Activated naive CD4-positive, alpha-beta T cell treated with anti-CD3 and anti-CD28 coated beads for 36 hours (primary cell): ENCODE measurements at regions not wholly inside any gene's neighbourhood (a gene's known extent, or its start where the extent isn't known, plus 50 kb on each side); places are given as distances from the start of the nearest gene placed in this dataset.
A peak's percentile ranks its signal among the peaks of the same experiment; 100 is the strongest.
"Not testable (repeated sequence)": the region's sequence is repeated elsewhere in the genome, so short reads cannot be mapped to it uniquely, and the experiment has no call there.

Experiments
- CTCF ChIA-PET: fragments of 350-600 bp; sonication (Branson Sonifier 250); formaldehyde crosslinking; loops from one replicate; lab custom pipeline; 2021; ENCODE audit warnings: antibody characterized with exemption; lab: Charles Lee
- DNase-seq: peaks from one replicate; pipeline ENCODE4 v3.0.0-alpha.2; 2020
- H3K27ac Mint-ChIP-seq: one replicate; pipeline ENCODE4 v1.8.0; 2021; ENCODE audit warnings: mild to moderate bottlenecking, mixed read lengths
- H3K27me3 Mint-ChIP-seq: one replicate; pipeline ENCODE4 v1.8.0; 2021; ENCODE audit warnings: low read depth, mixed read lengths
- H3K36me3 Mint-ChIP-seq: one replicate; pipeline ENCODE4 v1.8.0; 2021; ENCODE audit warnings: low read depth, mixed read lengths
- H3K4me1 Mint-ChIP-seq: one replicate; pipeline ENCODE4 v1.8.0; 2021; ENCODE audit warnings: low read depth, mixed read lengths
- H3K4me3 Mint-ChIP-seq: one replicate; pipeline ENCODE4 v1.8.0; 2021; ENCODE audit warnings: mild to moderate bottlenecking, moderate library complexity, mixed read lengths
- H3K9me3 Mint-ChIP-seq: one replicate; pipeline ENCODE4 v1.8.0; 2021; ENCODE audit warnings: mixed read lengths
- intact Hi-C: fragments of 100-400 bp; cut with micrococcal nuclease; formaldehyde crosslinking; loops from one replicate; pipeline ENCODE4 v1.15.1; 2023

DNA sequence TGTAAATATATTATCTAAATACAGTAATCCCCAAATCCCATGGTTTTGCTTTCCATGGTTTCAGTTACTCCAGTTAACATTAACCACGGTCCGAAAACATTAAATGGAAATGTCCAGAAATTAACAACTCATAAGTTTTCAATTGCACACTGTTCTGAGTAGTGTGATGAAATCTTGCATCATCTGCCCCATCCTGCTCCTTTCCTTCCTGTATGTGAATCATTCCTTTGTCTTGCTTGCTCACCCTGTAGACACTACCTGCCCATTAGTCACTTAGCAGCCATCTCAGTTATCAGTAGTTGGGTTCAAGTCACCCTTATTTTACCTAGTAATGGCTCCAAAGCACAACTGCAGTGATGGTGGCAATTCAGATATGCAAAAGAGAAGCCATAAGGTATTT lies 1568.5 kb upstream of the WWC1 start:
- peaks cover 15% of the 10 kb centered on the region for H3K9me3 Mint-ChIP-seq
- peaks cover 4% of the 10 kb centered on the region for H3K4me1 Mint-ChIP-seq
- intact Hi-C loops, result no loop called here

DNA sequence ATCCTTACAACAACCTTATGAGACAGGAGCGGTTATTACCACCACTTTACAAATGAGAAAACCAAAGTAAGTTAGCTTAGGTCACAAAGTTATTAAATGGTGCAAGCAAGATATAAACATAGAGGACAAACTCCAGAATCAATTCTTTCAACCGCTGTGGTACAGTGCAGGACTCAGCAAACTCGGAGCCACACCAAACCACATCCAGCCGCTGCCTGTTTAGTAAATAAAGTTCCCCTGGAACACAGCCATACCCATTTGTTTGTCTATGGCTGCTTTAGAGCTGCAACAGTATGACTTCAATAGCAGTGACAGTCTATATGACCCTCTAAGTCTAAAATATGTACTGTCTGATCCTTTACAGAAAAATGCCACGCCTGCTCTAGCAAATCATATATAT lies 1567.2 kb upstream of the WWC1 start:
- CTCF ChIA-PET, result no interaction called here
- peaks cover 4% of the 10 kb centered on the region for H3K4me1 Mint-ChIP-seq

More for the DNA sequence above, 1568.5 kb upstream of the WWC1 start:
- H3K36me3 Mint-ChIP-seq, result no peaks in the 10 kb centered on the region
- CTCF ChIA-PET, result no interaction called here
- H3K27ac Mint-ChIP-seq, result peak overlapping the region; percentile 11
- peak; percentile 14 for DNase-seq
- no peak overlapping the region for H3K4me3 Mint-ChIP-seq
- H3K27me3 Mint-ChIP-seq, result no peaks in the 10 kb centered on the region

DNA sequence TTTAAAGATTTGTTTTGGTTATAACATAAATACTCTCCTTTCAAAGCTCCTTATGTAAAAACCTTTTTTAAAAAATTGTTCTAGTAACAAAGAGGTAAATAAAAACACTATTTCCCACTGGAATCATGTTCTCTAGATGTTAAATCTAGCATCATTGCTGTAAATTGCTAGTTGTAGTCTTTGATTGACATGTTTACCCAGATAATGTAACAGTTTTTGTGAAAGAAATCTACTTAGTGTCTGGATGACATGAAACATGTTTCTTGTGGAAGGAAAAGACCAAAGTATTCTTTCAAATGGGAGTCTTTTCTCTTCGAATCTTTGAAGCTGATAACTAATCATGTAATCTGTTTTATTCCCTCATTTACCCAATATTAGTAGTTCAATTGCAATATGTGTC lies 1565.9 kb upstream of the WWC1 start:
- intact Hi-C loops, result no loop called here
- CTCF ChIA-PET, result no interaction called here
- H3K9me3 Mint-ChIP-seq, result peaks cover 11% of the 10 kb centered on the region
- peaks cover 4% of the 10 kb centered on the region for H3K4me1 Mint-ChIP-seq
- no peak overlapping the region for H3K4me3 Mint-ChIP-seq
- H3K36me3 Mint-ChIP-seq, result no peaks in the 10 kb centered on the region
- no peak for DNase-seq
- H3K27ac Mint-ChIP-seq, result no peak overlapping the region
- H3K27me3 Mint-ChIP-seq, result no peaks in the 10 kb centered on the region

More for the DNA sequence above, 1567.2 kb upstream of the WWC1 start:
- Mint-ChIP-seq H3K27me3 (no peaks in the 10 kb centered on the region), H3K9me3 (peaks cover 15% of the 10 kb centered on the region), H3K36me3 (no peaks in the 10 kb centered on the region), H3K4me3 (no peak overlapping the region), H3K27ac (no peak overlapping the region)
- no peak for DNase-seq
- intact Hi-C loops, result no loop called here

DNA sequence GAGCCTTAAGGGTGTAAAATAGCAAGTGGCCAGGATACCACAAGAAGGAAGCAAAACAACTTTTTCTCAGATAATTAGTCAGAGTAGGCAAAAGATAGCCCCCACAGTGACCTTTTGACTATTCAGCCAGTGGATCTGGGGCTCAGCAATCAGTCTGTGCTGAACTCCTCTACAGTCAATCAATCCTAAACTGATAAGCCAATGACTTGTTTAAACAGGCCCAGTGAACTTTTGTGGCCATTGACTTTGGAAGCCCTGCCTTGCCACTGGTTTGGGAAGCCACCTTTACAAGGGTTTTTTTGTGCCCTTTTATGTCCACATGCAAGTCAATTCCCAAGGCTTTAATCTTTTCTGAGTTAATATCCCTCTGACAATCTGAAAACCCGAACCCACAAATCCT lies 1565.0 kb upstream of the WWC1 start:
- H3K4me1 Mint-ChIP-seq, result peaks cover 4% of the 10 kb centered on the region
- intact Hi-C loops, result no loop called here
- H3K27ac Mint-ChIP-seq, result no peak overlapping the region
- H3K9me3 Mint-ChIP-seq, result peaks cover 5% of the 10 kb centered on the region
- no peak overlapping the region for H3K4me3 Mint-ChIP-seq
- DNase-seq, result no peak
- no peaks in the 10 kb centered on the region for H3K36me3 Mint-ChIP-seq
- no peaks in the 10 kb centered on the region for H3K27me3 Mint-ChIP-seq
- CTCF ChIA-PET, result no interaction called here

DNA sequence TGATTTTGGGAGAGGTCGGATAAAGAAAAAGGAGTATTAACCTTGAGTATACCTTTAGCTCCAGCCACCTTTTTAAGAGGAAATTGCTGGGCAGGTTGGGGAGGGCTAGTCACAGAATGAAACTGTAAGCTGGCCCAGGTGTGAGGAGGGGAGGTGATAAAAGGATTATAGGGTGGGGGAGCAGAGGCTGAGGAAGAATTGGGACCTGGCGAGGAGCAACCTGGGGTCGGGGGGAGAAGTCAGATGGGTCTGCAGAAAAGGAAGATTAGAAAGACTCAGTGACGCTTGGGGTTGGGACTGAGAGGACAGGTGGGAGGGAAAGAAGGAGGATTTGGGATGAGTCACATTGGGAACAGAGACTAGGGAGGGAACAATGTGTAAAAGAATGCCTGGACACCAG lies 1548.5 kb upstream of the WWC1 start:
- H3K4me3 Mint-ChIP-seq, DNase-seq, intact Hi-C loops, H3K36me3 Mint-ChIP-seq, CTCF ChIA-PET, H3K4me1 Mint-ChIP-seq, H3K27me3 Mint-ChIP-seq, H3K27ac Mint-ChIP-seq: not testable (repeated sequence)
- H3K9me3 Mint-ChIP-seq, result peaks cover 12% of the 10 kb centered on the region

DNA sequence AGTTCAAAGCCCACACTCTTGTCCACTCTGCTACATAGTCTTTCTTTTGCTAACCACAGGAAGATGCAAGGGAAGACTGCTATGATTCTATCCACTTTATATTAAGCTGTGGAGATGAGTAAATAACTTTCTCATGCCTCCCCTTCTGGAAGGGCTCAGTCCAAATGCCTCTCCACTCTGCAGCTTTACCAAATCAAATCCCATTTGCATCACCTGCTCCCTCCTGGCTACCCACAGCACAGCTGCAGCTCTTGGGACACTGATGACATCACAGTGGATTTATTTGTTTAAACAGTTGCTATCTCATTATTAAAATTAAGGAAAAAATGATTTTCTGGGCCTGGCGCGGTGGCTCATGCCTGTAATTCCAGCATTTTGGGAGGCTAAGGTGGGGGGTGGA lies 1544.9 kb upstream of the WWC1 start:
- no peaks in the 10 kb centered on the region for H3K36me3 Mint-ChIP-seq
- intact Hi-C loops, result no loop called here
- H3K27ac Mint-ChIP-seq, result no peak overlapping the region
- H3K4me1 Mint-ChIP-seq, result no peaks in the 10 kb centered on the region
- H3K9me3 Mint-ChIP-seq, result peaks cover 12% of the 10 kb centered on the region
- no peak for DNase-seq
- CTCF ChIA-PET, result no interaction called here
- no peak overlapping the region for H3K4me3 Mint-ChIP-seq
- H3K27me3 Mint-ChIP-seq, result no peaks in the 10 kb centered on the region

DNA sequence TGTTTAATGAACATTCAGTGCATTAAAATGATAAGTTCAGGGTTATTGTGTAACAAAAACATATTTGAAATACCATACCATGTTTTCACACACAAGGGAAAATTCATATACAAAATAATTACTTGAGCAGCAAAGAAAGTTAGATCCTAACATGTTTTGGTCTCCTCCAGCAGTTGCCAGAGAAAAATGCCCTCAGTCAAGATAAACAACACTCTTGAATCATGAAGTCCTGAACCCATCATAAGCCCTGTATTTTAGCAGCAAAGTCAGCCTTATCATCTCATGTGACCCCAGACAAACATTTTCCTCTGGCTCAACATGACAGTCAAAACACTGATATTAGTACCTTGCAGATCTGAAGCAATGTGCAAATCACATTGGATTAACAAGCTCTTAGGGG lies 1541.1 kb upstream of the WWC1 start:
- Mint-ChIP-seq H3K36me3 (no peaks in the 10 kb centered on the region), H3K9me3 (peaks cover 1% of the 10 kb centered on the region), H3K27ac (no peak overlapping the region), H3K4me3 (no peak overlapping the region), H3K4me1 (no peaks in the 10 kb centered on the region), H3K27me3 (no peaks in the 10 kb centered on the region)
- CTCF ChIA-PET, result no interaction called here
- intact Hi-C loops, result no loop called here
- DNase-seq, result no peak

DNA sequence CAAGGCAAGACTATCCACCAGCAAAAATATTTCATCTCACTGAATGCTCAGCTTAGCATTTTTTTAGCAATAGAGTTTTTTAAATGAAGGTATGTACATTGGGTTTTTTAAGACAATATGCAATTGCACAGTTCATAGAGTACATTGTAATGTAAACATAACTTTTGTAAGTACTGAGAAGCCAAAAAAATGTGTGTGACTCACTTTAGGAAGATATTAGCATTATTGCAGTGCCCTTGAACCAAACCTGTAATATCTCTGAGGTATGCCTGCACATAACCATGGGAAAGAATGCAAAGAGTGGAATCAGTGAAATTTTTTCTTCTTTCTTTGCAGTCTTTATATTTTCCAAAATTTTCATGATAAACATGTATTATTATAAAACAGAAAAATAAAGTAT lies 1533.3 kb upstream of the WWC1 start:
- DNase-seq, result no peak
- no peaks in the 10 kb centered on the region for H3K27me3 Mint-ChIP-seq
- H3K36me3 Mint-ChIP-seq, result no peaks in the 10 kb centered on the region
- intact Hi-C loops, result no loop called here
- no peak overlapping the region for H3K4me3 Mint-ChIP-seq
- H3K27ac Mint-ChIP-seq, result no peak overlapping the region
- CTCF ChIA-PET, result no interaction called here
- H3K4me1 Mint-ChIP-seq, result no peaks in the 10 kb centered on the region
- H3K9me3 Mint-ChIP-seq, result peaks cover 7% of the 10 kb centered on the region

DNA sequence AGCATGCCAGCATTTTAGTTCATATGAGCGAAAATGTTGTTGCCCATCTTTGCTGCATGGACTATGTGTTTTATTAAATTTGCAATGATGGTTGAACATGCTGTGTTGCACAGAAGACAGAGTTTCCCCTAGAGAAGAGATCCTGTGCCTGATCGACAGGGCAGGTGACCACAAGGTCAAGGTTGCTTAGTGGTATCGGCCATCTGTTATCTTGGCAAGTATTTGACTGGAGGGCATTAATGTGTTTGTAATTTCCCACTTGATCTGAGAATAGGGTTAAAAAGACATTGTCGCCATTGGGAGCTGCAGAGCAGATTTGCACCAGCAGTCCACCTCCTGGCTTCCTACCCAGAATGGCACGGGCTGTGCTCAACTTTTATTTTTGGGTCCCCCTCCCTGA lies 1523.6 kb upstream of the WWC1 start:
- no peak overlapping the region for H3K27ac Mint-ChIP-seq
- peaks cover 3% of the 10 kb centered on the region for H3K9me3 Mint-ChIP-seq
- H3K27me3 Mint-ChIP-seq, result no peaks in the 10 kb centered on the region
- no peaks in the 10 kb centered on the region for H3K4me1 Mint-ChIP-seq
- no peaks in the 10 kb centered on the region for H3K36me3 Mint-ChIP-seq
- intact Hi-C loops, result no loop called here
- H3K4me3 Mint-ChIP-seq, result no peak overlapping the region
- DNase-seq, result no peak
- CTCF ChIA-PET, result interaction anchor here (0.7 kb wide), 1 partner anchor 10 kb away, joined by 3 read pairs; no protein-coding TSS in a partner anchor

DNA sequence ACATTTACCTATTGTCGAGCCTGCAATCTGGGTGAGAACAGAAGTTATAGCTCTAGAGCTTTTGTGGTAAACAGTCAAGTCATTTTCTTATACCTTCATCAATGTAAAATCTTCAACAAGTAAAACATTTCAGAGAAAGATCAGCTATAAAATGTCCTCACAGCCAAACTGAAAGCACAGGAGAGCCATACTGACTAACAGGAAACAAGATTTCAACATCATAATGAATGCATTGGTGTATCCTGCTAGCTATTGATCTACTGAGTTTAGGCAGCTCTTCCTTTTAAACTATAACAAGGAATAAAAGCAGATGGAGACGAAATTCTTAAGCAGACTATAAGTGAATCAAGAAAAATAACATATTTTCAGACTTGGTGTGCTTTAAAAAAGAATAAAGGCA lies 1522.9 kb upstream of the WWC1 start:
- no peaks in the 10 kb centered on the region for H3K4me1 Mint-ChIP-seq
- H3K27me3 Mint-ChIP-seq, result no peaks in the 10 kb centered on the region
- no peak overlapping the region for H3K27ac Mint-ChIP-seq
- H3K36me3 Mint-ChIP-seq, result no peaks in the 10 kb centered on the region
- H3K4me3 Mint-ChIP-seq, result no peak overlapping the region
- intact Hi-C loops, result no loop called here
- CTCF ChIA-PET, result interaction anchor here (0.7 kb wide), 1 partner anchor 9 kb away, joined by 3 read pairs; no protein-coding TSS in a partner anchor
- DNase-seq, result no peak
- peaks cover 3% of the 10 kb centered on the region for H3K9me3 Mint-ChIP-seq

DNA sequence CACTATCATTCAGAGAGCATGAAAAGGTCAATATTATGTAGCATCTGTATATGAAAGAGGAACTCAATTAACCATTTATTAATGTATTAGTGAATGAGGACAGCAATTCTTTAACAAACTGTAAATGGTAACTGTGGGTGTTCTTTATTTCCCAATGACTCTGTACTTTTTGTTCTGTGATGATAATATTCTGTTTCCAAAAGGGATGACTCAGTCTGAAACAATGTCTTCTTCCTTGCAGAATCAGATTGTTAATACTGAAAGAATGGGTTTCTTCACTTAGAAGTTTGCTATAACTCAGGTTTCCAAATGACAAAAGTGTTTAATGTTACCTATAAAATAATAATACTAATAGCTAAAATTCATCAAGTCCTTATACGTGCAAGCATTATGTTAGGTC lies 1518.7 kb upstream of the WWC1 start:
- H3K27ac Mint-ChIP-seq, result no peak overlapping the region
- CTCF ChIA-PET, result no interaction called here
- H3K4me1 Mint-ChIP-seq, result no peaks in the 10 kb centered on the region
- peaks cover 3% of the 10 kb centered on the region for H3K9me3 Mint-ChIP-seq
- intact Hi-C loops, result no loop called here
- no peak for DNase-seq
- H3K36me3 Mint-ChIP-seq, result no peaks in the 10 kb centered on the region
- no peak overlapping the region for H3K4me3 Mint-ChIP-seq
- no peaks in the 10 kb centered on the region for H3K27me3 Mint-ChIP-seq

DNA sequence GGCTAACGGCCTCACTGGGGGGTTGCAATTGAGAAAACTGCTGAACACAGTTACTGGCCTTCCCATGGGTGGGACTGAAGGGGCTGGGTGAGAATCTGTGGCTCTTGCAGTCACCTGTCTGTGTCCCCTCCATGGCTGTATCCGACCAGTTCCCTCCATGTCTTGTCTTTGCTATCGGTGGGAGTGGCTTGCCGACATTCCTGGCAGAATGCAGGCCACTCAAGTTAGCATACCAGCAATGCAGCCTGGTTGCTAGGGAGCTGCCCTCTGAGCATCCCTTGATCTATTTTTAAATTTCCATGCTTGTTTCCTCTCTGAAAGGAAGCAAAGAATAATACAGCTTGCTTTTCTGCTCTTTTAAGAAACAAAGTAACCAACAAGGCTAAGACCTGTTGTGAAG lies 1509.7 kb upstream of the WWC1 start:
- H3K27me3 Mint-ChIP-seq, result no peaks in the 10 kb centered on the region
- peaks cover 1% of the 10 kb centered on the region for H3K9me3 Mint-ChIP-seq
- no peaks in the 10 kb centered on the region for H3K36me3 Mint-ChIP-seq
- no peak overlapping the region for H3K4me3 Mint-ChIP-seq
- intact Hi-C loops, result no loop called here
- no peaks in the 10 kb centered on the region for H3K4me1 Mint-ChIP-seq
- no peak for DNase-seq
- CTCF ChIA-PET, result no interaction called here
- no peak overlapping the region for H3K27ac Mint-ChIP-seq

DNA sequence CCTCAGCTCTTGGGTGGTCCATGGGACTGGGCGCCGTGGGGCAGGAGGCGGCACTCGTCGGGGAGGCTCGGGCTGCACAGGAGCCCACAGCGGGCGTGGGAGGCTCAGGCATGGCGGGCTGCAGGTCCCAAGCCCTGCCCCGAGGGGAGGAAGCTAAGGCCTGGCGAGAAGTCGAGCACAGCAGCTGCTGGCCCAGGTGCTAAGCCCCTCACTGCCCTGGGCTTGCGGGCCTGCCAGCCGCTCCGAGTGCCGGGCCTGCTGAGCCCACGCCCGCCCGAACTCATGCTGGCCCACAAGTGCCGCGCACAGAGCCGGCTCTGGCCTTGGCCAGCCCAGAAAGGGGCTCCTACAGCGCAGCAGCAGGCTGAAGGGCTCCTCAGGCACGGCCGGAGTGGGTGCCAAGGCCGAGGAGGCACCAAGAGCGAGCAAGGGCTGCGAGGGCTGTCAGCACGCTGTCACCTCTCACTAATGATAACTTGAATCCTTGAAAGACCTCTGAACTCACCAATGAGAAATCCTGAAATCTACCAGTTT lies 1506.8 kb upstream of the WWC1 start:
- Mint-ChIP-seq H3K27me3 (no peaks in the 10 kb centered on the region), H3K9me3 (peaks cover 1% of the 10 kb centered on the region), H3K36me3 (no peaks in the 10 kb centered on the region), H3K4me1 (no peaks in the 10 kb centered on the region), H3K27ac (no peak overlapping the region), H3K4me3 (no peak overlapping the region)
- no peak for DNase-seq
- intact Hi-C loops, result no loop called here
- CTCF ChIA-PET, result no interaction called here
